ENCODE measurements at regions not wholly inside any gene's neighbourhood (a gene's known extent, or its start where the extent isn't known, plus 50 kb on each side); places are given as distances from the start of the nearest gene placed in this dataset.
"Not testable (repeated sequence)": the region's sequence is repeated elsewhere in the genome, so short reads cannot be mapped to it uniquely, and the experiment has no call there.

DNA sequence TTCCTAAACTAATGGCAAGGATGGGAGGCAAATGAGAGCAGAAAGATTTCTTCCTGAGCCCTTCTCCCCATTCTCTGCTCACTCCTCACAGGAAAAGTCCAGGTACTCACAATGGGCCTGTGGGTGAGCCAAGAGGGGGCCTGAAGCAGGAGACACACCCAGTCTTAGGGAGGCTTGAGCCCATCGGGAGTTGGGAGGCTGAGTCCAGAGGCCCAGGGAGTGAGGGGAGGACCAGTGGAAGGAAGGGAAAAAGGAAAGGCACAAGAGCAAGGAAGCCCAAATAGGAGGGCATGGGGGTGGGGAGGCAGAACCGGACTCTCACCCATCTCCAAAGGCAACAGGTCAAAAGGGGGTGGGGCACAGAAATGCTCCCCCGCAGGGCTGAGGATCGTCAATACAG lies 68.1 kb upstream of the CNEP1R1 start:
- Histone ChIP-seq H3K27ac (no peak overlapping the region), H3K27me3 (no peaks in the 10 kb centered on the region), H3K9me3 (no peaks in the 10 kb centered on the region), H3K4me1 (peaks cover 0 to 12% (median 0%) of the 10 kb centered on the region in 3 donors), H3K36me3 (no peaks in the 10 kb centered on the region), H3K4me3 (no peak overlapping the region)
- TF ChIP-seq POLR2A (IDR thresholded peaks at IDR 0.05) (no peak), POLR2AphosphoS5 (IDR thresholded peaks at IDR 0.05) (no peak), EP300 (IDR thresholded peaks at IDR 0.05) (no peak)
- TF ChIP-seq, protein P1, sequence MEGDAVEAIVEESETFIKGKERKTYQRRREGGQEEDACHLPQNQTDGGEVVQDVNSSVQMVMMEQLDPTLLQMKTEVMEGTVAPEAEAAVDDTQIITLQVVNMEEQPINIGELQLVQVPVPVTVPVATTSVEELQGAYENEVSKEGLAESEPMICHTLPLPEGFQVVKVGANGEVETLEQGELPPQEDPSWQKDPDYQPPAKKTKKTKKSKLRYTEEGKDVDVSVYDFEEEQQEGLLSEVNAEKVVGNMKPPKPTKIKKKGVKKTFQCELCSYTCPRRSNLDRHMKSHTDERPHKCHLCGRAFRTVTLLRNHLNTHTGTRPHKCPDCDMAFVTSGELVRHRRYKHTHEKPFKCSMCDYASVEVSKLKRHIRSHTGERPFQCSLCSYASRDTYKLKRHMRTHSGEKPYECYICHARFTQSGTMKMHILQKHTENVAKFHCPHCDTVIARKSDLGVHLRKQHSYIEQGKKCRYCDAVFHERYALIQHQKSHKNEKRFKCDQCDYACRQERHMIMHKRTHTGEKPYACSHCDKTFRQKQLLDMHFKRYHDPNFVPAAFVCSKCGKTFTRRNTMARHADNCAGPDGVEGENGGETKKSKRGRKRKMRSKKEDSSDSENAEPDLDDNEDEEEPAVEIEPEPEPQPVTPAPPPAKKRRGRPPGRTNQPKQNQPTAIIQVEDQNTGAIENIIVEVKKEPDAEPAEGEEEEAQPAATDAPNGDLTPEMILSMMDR (IDR thresholded peaks at IDR 0.05), result no peak
- ATAC-seq, result no peak
- 87% methylated on average over 3 of the region's 4 CpGs; no CpG with 5 or more reads in 1 of the 2 donors for WGBS, 2 donors (ENCODE audit: low coverage in 1 of 2)

DNA sequence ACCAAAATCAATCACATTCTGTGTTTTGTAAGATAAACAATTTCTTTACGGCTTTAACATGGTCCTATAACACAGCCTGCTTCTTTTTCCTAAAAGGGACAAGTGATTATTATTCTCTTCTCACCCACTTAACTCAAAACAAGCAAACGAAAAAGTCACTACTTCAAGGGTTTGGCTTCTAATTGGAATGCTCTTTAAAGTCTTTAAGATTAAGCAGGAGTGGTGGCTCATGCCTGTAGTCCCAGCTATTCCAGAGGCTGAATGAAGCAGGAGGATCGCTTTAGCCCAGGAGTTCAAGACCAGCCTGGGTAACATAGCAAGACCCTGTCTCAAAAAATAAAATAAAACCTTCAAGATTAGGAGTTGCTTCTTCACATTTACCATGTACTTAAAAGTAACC lies 66.6 kb upstream of the CNEP1R1 start:
- no peaks in the 10 kb centered on the region for H3K9me3 ChIP-seq
- H3K4me3 ChIP-seq, result no peak overlapping the region
- H3K36me3 ChIP-seq, result no peaks in the 10 kb centered on the region
- no peak for ATAC-seq
- peaks cover 0 to 12% (median 0%) of the 10 kb centered on the region in 3 donors for H3K4me1 ChIP-seq
- no peak overlapping the region for H3K27ac ChIP-seq
- no peaks in the 10 kb centered on the region for H3K27me3 ChIP-seq
- WGBS, 2 donors (ENCODE audit: low coverage in 1 of 2), result 54 to 63% methylated on average over 2 to 3 of the region's 3 CpGs
- TF ChIP-seq POLR2A (IDR thresholded peaks at IDR 0.05) (no peak), EP300 (IDR thresholded peaks at IDR 0.05) (no peak), POLR2AphosphoS5 (IDR thresholded peaks at IDR 0.05) (no peak)
- TF ChIP-seq, protein P1 (IDR thresholded peaks at IDR 0.05), result no peak

- H3K27me3 ChIP-seq, result no peaks in the 10 kb centered on the region
- no peak for ATAC-seq
- H3K9me3 ChIP-seq, result no peaks in the 10 kb centered on the region
- no peak overlapping the region for H3K27ac ChIP-seq
- no peak for TF ChIP-seq POLR2AphosphoS5 (IDR thresholded peaks at IDR 0.05)
- no peak for TF ChIP-seq POLR2A (IDR thresholded peaks at IDR 0.05)
- no peak for TF ChIP-seq EP300 (IDR thresholded peaks at IDR 0.05)
- TF ChIP-seq, protein P1 (IDR thresholded peaks at IDR 0.05), result no peak
- H3K36me3 ChIP-seq, result no peaks in the 10 kb centered on the region
- peaks cover 0 to 12% (median 0%) of the 10 kb centered on the region in 3 donors for H3K4me1 ChIP-seq
- 79 to 84% methylated on average over 6 to 8 of the region's 11 CpGs for WGBS, 2 donors (ENCODE audit: low coverage in 1 of 2)
- H3K4me3 ChIP-seq, result no peak overlapping the region
These were observed 65.3 kb upstream of the CNEP1R1 start for GRCh38 chr16:49959552-49960277.

DNA sequence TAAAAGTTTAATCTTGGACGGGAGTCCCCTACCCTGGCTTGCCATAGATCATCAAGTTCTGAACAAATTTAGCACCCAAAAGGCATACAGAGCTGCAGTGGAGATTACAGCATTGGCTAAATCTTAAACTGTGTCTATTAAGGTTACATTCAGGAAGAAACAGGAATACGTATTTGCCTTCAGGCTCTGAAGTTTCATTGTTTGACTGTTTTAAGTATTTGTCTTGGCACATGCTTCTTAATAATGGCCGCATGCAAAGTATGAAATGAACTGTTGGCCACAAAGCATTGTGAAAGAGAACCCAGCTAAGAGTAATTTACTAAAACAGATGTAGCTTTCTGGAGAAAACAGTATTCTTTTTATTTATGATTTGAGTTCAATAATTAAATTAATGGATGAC lies 63.9 kb upstream of the CNEP1R1 start:
- no peak overlapping the region for H3K4me3 ChIP-seq
- H3K9me3 ChIP-seq, result no peaks in the 10 kb centered on the region
- H3K36me3 ChIP-seq, result no peaks in the 10 kb centered on the region
- peaks cover 0 to 12% (median 0%) of the 10 kb centered on the region in 3 donors for H3K4me1 ChIP-seq
- H3K27me3 ChIP-seq, result peaks cover 6% of the 10 kb centered on the region
- H3K27ac ChIP-seq, result no peak overlapping the region
- no peak for TF ChIP-seq POLR2AphosphoS5 (IDR thresholded peaks at IDR 0.05)
- no peak for TF ChIP-seq POLR2A (IDR thresholded peaks at IDR 0.05)
- TF ChIP-seq EP300 (IDR thresholded peaks at IDR 0.05), result no peak
- TF ChIP-seq, protein P1 (IDR thresholded peaks at IDR 0.05), result no peak
- ATAC-seq, result no peak
- WGBS, 2 donors (ENCODE audit: low coverage in 1 of 2), result 40 to 54% methylated on average over 2 to 3 of the region's 3 CpGs

DNA sequence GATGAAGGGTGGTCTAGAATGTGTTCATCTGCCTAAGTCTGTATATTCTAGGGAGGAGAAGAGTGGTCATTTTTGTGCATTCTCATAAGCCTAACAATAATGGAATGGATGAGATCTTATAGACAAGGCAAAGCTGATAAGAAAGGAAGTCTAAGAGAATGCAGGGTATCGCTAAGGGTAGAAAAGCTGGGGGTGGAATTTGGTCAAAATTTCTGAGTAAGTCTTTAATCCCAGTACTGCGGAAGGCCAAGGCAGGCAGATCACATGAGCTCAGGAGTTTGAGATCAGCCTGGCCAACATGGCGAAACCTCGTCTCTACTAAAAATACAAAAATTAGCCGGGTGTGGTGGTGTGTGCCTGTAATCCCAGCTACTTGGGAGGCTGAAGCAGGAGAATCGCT lies 62.5 kb upstream of the CNEP1R1 start:
- H3K27me3 ChIP-seq, result peaks cover 18% of the 10 kb centered on the region
- H3K27ac ChIP-seq, H3K36me3 ChIP-seq, ATAC-seq, H3K9me3 ChIP-seq, H3K4me3 ChIP-seq: not testable (repeated sequence)
- peaks cover 0 to 12% (median 0%) of the 10 kb centered on the region in 3 donors for H3K4me1 ChIP-seq
- 93 to 95% methylated on average over 6 of the region's 6 CpGs for WGBS, 2 donors (ENCODE audit: low coverage in 1 of 2)
